NB4 (cell line): ENCODE measurements at regions not wholly inside any gene's neighbourhood (a gene's known extent, or its start where the extent isn't known, plus 50 kb on each side); places are given as distances from the start of the nearest gene placed in this dataset.

Source experiments
- MYC ChIP-seq: IDR thresholded peaks from 2 replicates; pipeline ENCODE4 v1.6.1; 2011; ENCODE audit warnings: low read depth, low read length
- POLR2A ChIP-seq: IDR thresholded peaks from 2 replicates; pipeline ENCODE4 v1.6.1; 2011; ENCODE audit warnings: mild to moderate bottlenecking; ENCODE audit not compliant: insufficient read length; ENCODE audit errors: extremely low read depth
- TF ChIP-seq, protein P1 (sequence below): IDR thresholded peaks from one replicate; pipeline ENCODE4 v1.5.1; 2012; ENCODE audit warnings: low read depth, low read length
- TF ChIP-seq, protein P2 (sequence below): IDR thresholded peaks from 2 replicates; pipeline ENCODE4 v1.6.1; 2011; ENCODE audit warnings: low read depth, low read length

DNA sequence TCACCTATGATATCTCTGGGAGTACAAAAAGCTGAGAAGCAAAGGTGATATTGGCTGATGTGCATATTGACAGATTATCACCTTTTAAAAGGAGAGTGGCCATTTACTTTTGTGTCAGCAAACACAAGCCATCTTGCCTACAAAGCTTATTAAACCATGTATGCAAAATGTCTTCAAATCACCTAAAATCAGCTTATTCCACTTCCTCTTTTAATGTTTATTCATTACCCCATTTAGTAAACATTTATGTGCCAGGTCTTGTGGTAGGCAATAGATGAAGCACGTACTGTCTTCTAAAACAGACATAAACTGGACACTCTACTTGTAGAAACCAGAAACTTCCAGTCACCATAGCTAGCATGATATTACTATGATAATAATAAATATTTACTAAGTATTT, 354.6 kb downstream of the RBM26 start:
- TF ChIP-seq, protein P1, sequence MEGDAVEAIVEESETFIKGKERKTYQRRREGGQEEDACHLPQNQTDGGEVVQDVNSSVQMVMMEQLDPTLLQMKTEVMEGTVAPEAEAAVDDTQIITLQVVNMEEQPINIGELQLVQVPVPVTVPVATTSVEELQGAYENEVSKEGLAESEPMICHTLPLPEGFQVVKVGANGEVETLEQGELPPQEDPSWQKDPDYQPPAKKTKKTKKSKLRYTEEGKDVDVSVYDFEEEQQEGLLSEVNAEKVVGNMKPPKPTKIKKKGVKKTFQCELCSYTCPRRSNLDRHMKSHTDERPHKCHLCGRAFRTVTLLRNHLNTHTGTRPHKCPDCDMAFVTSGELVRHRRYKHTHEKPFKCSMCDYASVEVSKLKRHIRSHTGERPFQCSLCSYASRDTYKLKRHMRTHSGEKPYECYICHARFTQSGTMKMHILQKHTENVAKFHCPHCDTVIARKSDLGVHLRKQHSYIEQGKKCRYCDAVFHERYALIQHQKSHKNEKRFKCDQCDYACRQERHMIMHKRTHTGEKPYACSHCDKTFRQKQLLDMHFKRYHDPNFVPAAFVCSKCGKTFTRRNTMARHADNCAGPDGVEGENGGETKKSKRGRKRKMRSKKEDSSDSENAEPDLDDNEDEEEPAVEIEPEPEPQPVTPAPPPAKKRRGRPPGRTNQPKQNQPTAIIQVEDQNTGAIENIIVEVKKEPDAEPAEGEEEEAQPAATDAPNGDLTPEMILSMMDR = no peak
- no peak for TF ChIP-seq POLR2A
- TF ChIP-seq, protein P2, sequence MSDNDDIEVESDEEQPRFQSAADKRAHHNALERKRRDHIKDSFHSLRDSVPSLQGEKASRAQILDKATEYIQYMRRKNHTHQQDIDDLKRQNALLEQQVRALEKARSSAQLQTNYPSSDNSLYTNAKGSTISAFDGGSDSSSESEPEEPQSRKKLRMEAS = no peak
- TF ChIP-seq MYC = no peak
